ENCODE measurements at regions not wholly inside any gene's neighbourhood (a gene's known extent, or its start where the extent isn't known, plus 50 kb on each side); places are given as distances from the start of the nearest gene placed in this dataset.

- no peak for DNase-seq (ENCODE audit: low read depth)
- TF ChIP-seq CTCF (IDR thresholded peaks at IDR 0.05; ENCODE audit: insufficient read depth, low read depth, low read length), result no peak
- H3K4me3 ChIP-seq (ENCODE audit: low read depth, low read length), result no peak overlapping the region
Observed at GRCh38 chr1:193520472-193520871, 334.1 kb upstream of the B3GALT2 start.

- no peak for TF ChIP-seq CTCF (IDR thresholded peaks at IDR 0.05; ENCODE audit: insufficient read depth, low read depth, low read length)
- no peak for DNase-seq (ENCODE audit: low read depth)
- H3K4me3 ChIP-seq (ENCODE audit: low read depth, low read length), result no peak overlapping the region
Observed at GRCh38 chr1:193519922-193520321, 333.5 kb upstream of the B3GALT2 start.

- TF ChIP-seq CTCF (IDR thresholded peaks at IDR 0.05; ENCODE audit: insufficient read depth, low read depth, low read length), result no peak
- H3K4me3 ChIP-seq (ENCODE audit: low read depth, low read length), result no peak overlapping the region
- DNase-seq (ENCODE audit: low read depth), result no peak
Observed at GRCh38 chr1:193516755-193517388, 330.5 kb upstream of the B3GALT2 start.

GRCh38 chr1:193514397-193514796, 328.0 kb upstream of the B3GALT2 start:
- DNase-seq (ENCODE audit: low read depth), result no peak
- no peak for TF ChIP-seq CTCF (IDR thresholded peaks at IDR 0.05; ENCODE audit: insufficient read depth, low read depth, low read length)
- H3K4me3 ChIP-seq (ENCODE audit: low read depth, low read length), result no peak overlapping the region

GRCh38 chr1:193513032-193513431, 326.6 kb upstream of the B3GALT2 start:
- DNase-seq (ENCODE audit: low read depth), result no peak
- no peak overlapping the region for H3K4me3 ChIP-seq (ENCODE audit: low read depth, low read length)
- TF ChIP-seq CTCF (IDR thresholded peaks at IDR 0.05; ENCODE audit: insufficient read depth, low read depth, low read length), result no peak

GRCh38 chr1:193504920-193505319, 318.5 kb upstream of the B3GALT2 start:
- no peak overlapping the region for H3K4me3 ChIP-seq (ENCODE audit: low read depth, low read length)
- no peak for DNase-seq (ENCODE audit: low read depth)
- no peak for TF ChIP-seq CTCF (IDR thresholded peaks at IDR 0.05; ENCODE audit: insufficient read depth, low read depth, low read length)

- no peak for DNase-seq (ENCODE audit: low read depth)
- no peak overlapping the region for H3K4me3 ChIP-seq (ENCODE audit: low read depth, low read length)
- no peak for TF ChIP-seq CTCF (IDR thresholded peaks at IDR 0.05; ENCODE audit: insufficient read depth, low read depth, low read length)
Observed at GRCh38 chr1:193498088-193498655, 311.8 kb upstream of the B3GALT2 start.

Data from fibroblast of villous mesenchyme (primary cell).